ENCODE measurements at regions not wholly inside any gene's neighbourhood (a gene's known extent, or its start where the extent isn't known, plus 50 kb on each side); places are given as distances from the start of the nearest gene placed in this dataset.

DNA sequence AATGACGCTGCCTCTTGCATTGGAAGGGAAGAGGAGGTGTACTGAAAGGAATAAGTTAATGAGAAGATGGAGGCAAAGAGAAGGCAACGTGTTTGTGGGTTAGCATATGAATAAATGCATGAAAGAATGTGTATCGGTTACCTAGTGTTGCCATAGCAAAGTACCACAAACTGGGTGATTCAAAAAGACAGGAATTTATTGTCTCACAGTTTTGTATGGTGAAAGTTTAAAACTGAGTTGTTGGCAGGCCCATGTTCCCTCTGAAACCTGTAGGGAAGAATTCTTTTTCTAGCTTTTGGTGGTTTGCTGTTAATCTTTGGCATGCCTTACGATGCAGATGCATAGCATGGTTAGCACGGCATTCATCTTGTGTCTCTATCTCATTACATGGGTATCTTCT lies 729.9 kb downstream of the MECOM start:
- TF ChIP-seq, protein P1, sequence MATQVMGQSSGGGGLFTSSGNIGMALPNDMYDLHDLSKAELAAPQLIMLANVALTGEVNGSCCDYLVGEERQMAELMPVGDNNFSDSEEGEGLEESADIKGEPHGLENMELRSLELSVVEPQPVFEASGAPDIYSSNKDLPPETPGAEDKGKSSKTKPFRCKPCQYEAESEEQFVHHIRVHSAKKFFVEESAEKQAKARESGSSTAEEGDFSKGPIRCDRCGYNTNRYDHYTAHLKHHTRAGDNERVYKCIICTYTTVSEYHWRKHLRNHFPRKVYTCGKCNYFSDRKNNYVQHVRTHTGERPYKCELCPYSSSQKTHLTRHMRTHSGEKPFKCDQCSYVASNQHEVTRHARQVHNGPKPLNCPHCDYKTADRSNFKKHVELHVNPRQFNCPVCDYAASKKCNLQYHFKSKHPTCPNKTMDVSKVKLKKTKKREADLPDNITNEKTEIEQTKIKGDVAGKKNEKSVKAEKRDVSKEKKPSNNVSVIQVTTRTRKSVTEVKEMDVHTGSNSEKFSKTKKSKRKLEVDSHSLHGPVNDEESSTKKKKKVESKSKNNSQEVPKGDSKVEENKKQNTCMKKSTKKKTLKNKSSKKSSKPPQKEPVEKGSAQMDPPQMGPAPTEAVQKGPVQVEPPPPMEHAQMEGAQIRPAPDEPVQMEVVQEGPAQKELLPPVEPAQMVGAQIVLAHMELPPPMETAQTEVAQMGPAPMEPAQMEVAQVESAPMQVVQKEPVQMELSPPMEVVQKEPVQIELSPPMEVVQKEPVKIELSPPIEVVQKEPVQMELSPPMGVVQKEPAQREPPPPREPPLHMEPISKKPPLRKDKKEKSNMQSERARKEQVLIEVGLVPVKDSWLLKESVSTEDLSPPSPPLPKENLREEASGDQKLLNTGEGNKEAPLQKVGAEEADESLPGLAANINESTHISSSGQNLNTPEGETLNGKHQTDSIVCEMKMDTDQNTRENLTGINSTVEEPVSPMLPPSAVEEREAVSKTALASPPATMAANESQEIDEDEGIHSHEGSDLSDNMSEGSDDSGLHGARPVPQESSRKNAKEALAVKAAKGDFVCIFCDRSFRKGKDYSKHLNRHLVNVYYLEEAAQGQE (IDR thresholded peaks at IDR 0.05; ENCODE audit: insufficient replicate concordance, low read depth) = no peak
- TF ChIP-seq, protein P2, sequence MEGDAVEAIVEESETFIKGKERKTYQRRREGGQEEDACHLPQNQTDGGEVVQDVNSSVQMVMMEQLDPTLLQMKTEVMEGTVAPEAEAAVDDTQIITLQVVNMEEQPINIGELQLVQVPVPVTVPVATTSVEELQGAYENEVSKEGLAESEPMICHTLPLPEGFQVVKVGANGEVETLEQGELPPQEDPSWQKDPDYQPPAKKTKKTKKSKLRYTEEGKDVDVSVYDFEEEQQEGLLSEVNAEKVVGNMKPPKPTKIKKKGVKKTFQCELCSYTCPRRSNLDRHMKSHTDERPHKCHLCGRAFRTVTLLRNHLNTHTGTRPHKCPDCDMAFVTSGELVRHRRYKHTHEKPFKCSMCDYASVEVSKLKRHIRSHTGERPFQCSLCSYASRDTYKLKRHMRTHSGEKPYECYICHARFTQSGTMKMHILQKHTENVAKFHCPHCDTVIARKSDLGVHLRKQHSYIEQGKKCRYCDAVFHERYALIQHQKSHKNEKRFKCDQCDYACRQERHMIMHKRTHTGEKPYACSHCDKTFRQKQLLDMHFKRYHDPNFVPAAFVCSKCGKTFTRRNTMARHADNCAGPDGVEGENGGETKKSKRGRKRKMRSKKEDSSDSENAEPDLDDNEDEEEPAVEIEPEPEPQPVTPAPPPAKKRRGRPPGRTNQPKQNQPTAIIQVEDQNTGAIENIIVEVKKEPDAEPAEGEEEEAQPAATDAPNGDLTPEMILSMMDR (IDR thresholded peaks at IDR 0.05; ENCODE audit: insufficient read depth, low read length) = no peak
- no peak for TF ChIP-seq POLR2AphosphoS5 (IDR thresholded peaks at IDR 0.05; ENCODE audit: low read depth)

Data from HL-60 (cell line).